ENCODE measurements at regions not wholly inside any gene's neighbourhood (a gene's known extent, or its start where the extent isn't known, plus 50 kb on each side); places are given as distances from the start of the nearest gene placed in this dataset.

GRCh38 chr10:25104441-25104840, 70.4 kb upstream of the GPR158 start:
- Histone ChIP-seq H3K79me2 (ENCODE audit: insufficient read depth, low read length) (no peaks in the 10 kb centered on the region), H3K4me3 (replicated peaks in 1 of 3; ENCODE audit: low read depth in 2 of 3, low read length in 3 of 3) (no peak overlapping the region), H3K4me1 (ENCODE audit: control insufficient read depth in 1 of 2, insufficient read depth in 2 of 2, low read length in 2 of 2) (no peaks in the 10 kb centered on the region), H3K27me3 (ENCODE audit: control insufficient read depth in 2 of 2, insufficient read depth in 2 of 2, low read length in 2 of 2) (no peaks in the 10 kb centered on the region), H3K36me3 (replicated peaks in 1 of 2; ENCODE audit: control insufficient read depth in 1 of 2, insufficient read depth in 2 of 2, low read length in 2 of 2) (no peaks in the 10 kb centered on the region), H4K20me1 (ENCODE audit: insufficient read depth, low read length) (no peaks in the 10 kb centered on the region), H3K9ac (ENCODE audit: insufficient read depth, low read length, poor library complexity, severe bottlenecking) (no peak overlapping the region), H3K9me3 (replicated peaks in 1 of 2; ENCODE audit: control insufficient read depth in 1 of 2, insufficient read depth in 1 of 2, low read length in 2 of 2) (no peaks in the 10 kb centered on the region), H3K4me2 (replicated peaks; ENCODE audit: extremely low read depth, low read length, poor library complexity, severe bottlenecking) (no peak overlapping the region), H2AFZ (ENCODE audit: insufficient read depth, low read depth, low read length, poor library complexity, severe bottlenecking) (no peak overlapping the region), H3K27ac (ENCODE audit: low read depth in 1 of 2, low read length in 2 of 2) (no peak overlapping the region)
- no peak for TF ChIP-seq CTCF (IDR thresholded peaks at IDR 0.05)
- Mint-ChIP-seq H3K4me1 (no peaks in the 10 kb centered on the region), H3K4me3 (no peak overlapping the region), H3K36me3 (no peaks in the 10 kb centered on the region), H3K27ac (no peak overlapping the region), H3K9me3 (peaks cover 0 to 2% (median 0%) of the 10 kb centered on the region in 7 donors), H3K27me3 (ENCODE audit: low read depth in 3 of 3) (peaks cover 0 to 2% (median 2%) of the 10 kb centered on the region in 3 donors)
- WGBS (ENCODE audit: insufficient coverage): no CpG with 5 or more reads among the region's 5 CpGs
- intact Hi-C loops (cut with micrococcal nuclease): no loop called here
- no peak for DNase-seq

- no peak overlapping the region for H3K4me2 ChIP-seq (replicated peaks; ENCODE audit: extremely low read depth, low read length, poor library complexity, severe bottlenecking)
- H2AFZ ChIP-seq (ENCODE audit: insufficient read depth, low read depth, low read length, poor library complexity, severe bottlenecking): no peak overlapping the region
- H3K4me3 Mint-ChIP-seq: no peak overlapping the region
- H3K36me3 ChIP-seq (replicated peaks in 1 of 2; ENCODE audit: control insufficient read depth in 1 of 2, insufficient read depth in 2 of 2, low read length in 2 of 2): no peaks in the 10 kb centered on the region
- no peaks in the 10 kb centered on the region for H3K4me1 ChIP-seq (ENCODE audit: control insufficient read depth in 1 of 2, insufficient read depth in 2 of 2, low read length in 2 of 2)
- intact Hi-C loops (cut with micrococcal nuclease): no loop called here
- H3K27me3 ChIP-seq (ENCODE audit: control insufficient read depth in 2 of 2, insufficient read depth in 2 of 2, low read length in 2 of 2): no peaks in the 10 kb centered on the region
- WGBS (ENCODE audit: insufficient coverage): no CpG with 5 or more reads among the region's 2 CpGs
- H3K4me1 Mint-ChIP-seq: no peaks in the 10 kb centered on the region
- peaks cover 0 to 4% (median 0%) of the 10 kb centered on the region in 7 donors for H3K9me3 Mint-ChIP-seq
- H3K79me2 ChIP-seq (ENCODE audit: insufficient read depth, low read length): no peaks in the 10 kb centered on the region
- TF ChIP-seq CTCF (IDR thresholded peaks at IDR 0.05): no peak
- H3K36me3 Mint-ChIP-seq: no peaks in the 10 kb centered on the region
- no peak overlapping the region for H3K4me3 ChIP-seq (replicated peaks in 1 of 3; ENCODE audit: low read depth in 2 of 3, low read length in 3 of 3)
- H3K27ac ChIP-seq (ENCODE audit: low read depth in 1 of 2, low read length in 2 of 2): no peak overlapping the region
- H4K20me1 ChIP-seq (ENCODE audit: insufficient read depth, low read length): no peaks in the 10 kb centered on the region
- peaks cover 0 to 2% (median 0%) of the 10 kb centered on the region in 3 donors for H3K27me3 Mint-ChIP-seq (ENCODE audit: low read depth in 3 of 3)
- H3K9ac ChIP-seq (ENCODE audit: insufficient read depth, low read length, poor library complexity, severe bottlenecking): no peak overlapping the region
- no peaks in the 10 kb centered on the region for H3K9me3 ChIP-seq (replicated peaks in 1 of 2; ENCODE audit: control insufficient read depth in 1 of 2, insufficient read depth in 1 of 2, low read length in 2 of 2)
- H3K27ac Mint-ChIP-seq: no peak overlapping the region
- DNase-seq: no peak
These were observed 69.5 kb upstream of the GPR158 start for GRCh38 chr10:25105262-25105661.
